Stimulated activated CD4-positive, alpha-beta T cell treated with anti-CD3 and anti-CD28 coated beads, Interleukin-15, amount 100 ng/mL, for 24 hours (primary cell): ENCODE measurements at regions not wholly inside any gene's neighbourhood (a gene's known extent, or its start where the extent isn't known, plus 50 kb on each side); places are given as distances from the start of the nearest gene placed in this dataset.
"Not testable (repeated sequence)": the region's sequence is repeated elsewhere in the genome, so short reads cannot be mapped to it uniquely, and the experiment has no call there.

Source experiments
- DNase-seq: peaks from one replicate; pipeline ENCODE4 v3.0.0-alpha.2; 2020

DNA sequence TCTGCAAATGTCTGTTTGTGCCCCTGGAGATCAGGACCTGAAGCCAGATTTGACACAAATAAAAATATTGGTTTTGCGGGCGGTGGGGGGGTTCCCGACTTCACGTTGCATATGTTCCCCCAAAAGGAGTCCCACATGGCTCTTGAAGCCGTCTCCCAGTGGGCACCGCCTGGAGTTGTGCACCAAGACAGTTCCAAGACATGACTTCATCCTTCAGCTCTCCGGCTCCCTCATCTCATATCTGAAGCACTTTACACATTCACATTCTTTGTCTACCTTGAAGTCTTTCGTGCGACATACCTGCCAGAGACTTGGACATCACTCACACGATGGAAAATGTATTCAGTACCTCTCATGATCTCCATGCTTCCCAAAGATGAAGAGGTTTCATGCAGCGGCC is 362.8 kb upstream of the FOXK1 start:
- no peak for DNase-seq

DNA sequence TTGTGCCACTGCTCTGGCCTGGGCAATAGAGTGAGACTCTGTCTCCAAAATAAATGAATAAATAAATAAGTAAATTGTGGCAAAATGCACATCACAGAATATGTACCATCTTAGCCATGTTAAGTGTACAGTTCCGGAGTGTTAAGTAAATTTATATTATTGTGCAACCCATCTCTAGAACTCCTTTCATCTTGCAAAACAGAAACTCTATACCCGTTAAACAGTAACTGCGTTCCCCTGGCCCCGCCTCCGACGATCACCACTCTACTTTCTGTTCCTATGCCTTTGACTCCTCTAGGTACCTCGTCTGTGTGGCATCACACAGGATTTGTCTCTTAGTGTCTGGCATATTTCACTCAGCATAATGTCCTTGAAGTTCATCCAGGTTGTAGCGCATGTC is 356.4 kb upstream of the FOXK1 start:
- no peak for DNase-seq

DNA sequence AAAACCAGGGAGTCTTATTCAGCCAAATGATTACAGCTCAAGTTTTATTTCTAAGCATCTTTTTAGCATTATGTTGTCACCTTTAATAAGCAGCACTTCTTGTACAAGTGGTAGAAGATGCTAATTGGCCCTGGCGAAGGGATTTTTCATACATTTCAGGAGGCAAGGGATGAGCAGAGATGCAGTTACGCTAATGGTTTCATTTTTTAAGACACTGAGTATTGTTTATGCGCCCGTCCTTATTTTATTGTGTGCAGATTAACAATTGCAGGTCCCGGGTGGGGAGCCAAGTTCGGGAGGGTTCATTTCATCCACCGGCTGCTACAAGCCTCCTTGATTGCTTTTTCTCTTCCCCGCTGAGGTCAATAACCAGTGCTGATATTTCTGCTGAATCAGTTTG is 350.4 kb upstream of the FOXK1 start:
- no peak for DNase-seq

DNA sequence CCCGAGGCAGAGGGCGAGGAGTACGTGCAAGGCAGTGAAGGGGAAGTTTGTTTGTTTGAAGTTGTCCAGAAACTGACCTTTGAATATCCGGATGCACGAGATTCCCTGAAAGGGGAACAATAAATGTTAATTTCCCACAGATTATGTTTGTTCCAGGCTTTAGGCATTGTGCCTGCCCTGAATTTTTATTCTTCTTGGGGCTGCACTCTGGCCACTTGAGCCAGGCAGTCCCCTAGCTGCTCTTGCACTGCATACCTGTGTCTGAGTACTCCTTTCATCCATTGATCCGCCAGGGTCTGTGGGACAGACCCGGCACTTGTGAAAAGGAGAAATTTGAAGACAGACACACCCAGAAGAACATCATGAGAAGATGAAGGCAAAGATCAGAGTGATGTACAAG is 343.5 kb upstream of the FOXK1 start:
- DNase-seq: no peak

DNA sequence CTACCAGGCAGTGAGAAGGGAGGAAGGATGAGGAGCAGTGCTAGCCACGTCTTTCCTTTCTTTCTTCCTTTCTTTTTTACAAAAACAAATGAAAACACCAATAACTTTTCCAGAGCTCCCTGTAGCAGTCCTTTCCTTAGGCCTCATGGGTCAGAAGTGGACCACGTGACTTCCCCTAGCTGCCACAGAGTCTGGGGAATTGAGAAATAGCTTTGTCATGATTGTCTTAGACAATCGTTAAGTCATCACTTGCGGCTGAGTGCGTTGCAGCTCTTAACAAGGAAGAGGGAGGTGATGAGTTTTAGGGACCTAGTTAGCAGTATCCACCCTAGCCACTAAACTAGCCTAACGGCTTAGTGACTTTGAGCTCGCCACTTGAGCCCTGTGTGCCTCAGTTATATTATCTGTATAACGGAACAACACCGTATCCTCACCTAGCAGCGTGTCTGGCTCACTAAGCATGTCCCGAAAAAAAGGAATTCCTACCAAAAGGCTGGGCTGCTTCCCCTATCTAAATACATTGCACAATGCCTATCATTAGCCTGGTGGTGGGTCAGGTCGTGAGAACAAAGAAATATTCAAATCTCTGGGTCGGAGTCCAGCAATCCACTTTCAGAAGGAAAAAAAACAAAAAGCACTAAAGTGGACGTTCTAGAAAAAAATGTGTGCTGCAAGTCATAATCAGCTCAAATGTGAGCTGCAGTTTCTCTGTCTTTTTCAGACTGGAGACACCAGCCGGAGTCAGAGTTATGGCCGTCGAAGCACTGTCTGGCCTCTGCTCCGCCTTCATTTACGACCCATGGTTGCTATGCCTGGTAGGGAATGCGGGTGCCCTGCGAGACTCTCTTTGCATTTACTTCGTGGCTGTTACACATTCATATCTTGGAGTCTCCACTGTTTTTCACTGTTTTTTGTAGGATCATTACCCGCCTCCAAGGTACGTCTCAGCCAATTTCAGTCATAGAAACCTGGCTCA is 338.5 kb upstream of the FOXK1 start:
- DNase-seq: no peak

DNA sequence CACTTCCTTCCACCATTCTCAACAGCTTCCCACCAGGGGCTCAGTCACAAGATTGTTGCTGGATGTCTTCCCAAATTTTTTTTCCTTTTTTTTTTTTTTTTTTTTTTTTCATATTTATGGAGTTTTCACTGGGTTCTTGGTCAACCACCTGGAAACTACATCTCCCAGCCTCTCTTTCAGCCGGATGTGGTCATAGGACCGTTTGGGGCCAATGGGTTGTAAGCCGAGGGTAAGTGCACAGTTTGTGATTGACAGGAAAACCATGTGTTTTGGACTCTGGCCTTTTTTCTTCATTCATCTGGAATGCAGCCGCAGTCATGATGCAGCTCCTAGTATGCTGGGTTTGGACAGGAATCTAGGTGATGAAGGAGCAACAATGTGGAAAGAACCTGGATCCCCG is 337.1 kb upstream of the FOXK1 start:
- DNase-seq: no peak

DNA sequence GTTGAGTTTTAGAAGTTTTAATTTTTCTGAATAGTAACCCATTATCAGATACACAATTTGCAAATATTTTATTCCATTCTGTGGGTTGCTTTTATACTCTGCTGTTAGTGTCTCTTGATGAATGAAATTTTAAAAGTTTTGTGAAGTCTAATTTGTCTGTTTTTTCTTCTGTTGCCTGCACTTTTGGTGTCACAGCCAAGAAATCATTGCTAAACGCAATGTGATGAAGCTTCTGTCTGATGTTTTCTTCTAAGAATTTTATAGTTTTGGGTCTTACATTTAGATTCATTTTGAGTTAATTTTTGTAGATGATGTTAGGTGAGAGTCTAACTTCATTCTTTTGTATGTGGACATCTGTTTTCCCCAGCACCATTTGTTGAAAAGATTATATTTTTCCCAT is 330.0 kb upstream of the FOXK1 start:
- no peak for DNase-seq

DNA sequence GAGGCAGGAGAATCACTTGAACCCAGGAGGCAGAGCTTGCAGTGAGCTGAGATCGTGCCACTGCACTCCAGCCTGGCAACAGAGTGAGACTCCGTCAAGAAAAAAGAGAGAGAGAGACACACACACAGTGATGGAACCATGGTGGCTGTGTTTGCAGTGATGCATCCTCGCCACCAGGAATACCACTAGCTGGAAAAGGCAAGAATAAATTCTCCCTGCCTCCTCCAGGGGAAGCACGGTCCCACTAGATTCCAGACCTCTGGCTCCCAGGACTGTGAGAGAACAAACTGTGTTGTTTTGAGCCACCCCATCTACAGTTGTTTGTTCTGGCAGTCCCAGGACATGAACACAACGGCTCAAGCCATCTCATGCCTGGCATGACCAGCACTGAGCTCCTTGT is 320.3 kb upstream of the FOXK1 start:
- DNase-seq: no peak

DNA sequence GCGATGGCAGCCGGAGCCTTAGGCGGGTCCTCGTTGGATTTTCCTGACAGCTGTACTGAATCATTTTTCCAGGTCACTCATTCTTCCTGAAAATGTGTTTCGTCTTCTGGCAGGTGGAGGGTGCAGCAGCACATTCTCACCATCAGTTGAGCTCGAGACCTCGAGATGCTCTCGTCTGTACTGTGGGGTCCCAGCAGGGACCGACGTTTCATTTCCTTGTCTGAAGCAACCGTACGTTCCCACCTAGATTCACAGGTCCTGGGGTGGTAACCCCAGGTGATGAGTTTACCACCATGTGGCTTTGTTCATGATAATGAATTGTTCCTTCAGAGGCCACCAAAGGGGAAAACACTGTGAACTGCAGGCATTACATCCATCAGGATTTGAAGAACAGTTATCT is 298.5 kb upstream of the FOXK1 start:
- DNase-seq: no peak

DNA sequence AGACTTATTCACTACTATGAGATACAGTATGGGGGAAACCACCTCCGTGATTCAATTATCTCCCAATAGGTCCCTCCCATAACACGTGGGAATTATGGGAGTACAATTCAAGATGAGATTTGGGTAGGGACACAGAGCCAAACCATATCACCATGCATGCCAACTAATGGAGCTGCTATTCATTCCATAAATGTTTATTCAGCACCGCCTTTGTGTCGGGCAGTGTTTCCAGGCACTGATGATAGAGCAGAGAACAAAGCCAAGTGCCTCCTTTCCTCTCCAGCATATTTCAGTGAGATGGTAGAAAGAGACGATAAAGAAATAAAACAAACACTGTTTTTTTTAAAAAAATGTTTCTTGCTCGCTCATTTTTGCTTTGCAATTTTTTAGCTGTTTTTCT is 295.9 kb upstream of the FOXK1 start:
- no peak for DNase-seq

DNA sequence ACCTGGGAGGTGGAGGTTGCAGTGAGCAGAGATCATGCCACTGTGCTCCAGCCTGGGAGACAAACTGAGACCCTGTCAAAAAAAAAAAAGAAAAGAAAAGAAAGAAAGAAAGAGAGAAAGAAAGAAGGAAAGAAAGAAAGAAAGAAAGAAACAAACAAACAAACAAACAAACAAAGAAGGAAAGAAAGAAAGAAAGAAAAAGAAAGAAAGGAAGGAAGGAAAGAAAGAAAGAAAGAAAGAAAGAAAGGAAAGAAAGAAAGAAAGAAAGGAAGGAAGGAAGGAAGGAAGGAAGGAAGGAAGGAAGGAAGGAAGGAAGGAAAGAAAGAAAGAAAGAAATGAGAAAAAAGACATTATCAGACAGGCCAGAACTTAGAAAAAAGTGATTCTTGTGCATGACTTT is 291.0 kb upstream of the FOXK1 start:
- not testable (repeated sequence) for DNase-seq

DNA sequence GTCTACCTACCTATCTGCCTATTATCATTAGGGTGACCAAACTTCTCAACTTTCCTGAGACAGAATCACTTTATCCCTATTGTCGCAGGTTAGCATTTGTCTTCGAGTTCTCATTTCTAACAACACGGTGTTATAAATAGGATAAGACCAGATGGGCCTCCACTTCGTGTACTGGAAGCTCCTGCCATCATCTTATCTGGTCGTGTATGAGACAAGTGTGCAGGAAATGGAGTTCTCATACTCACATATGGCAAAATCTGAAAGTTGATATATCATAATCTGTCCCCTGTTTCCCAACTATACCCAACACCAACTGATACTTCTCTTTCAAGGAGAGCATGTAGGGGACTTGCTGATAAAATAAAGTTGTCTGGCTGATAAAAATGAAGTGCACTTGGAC is 287.4 kb upstream of the FOXK1 start:
- no peak for DNase-seq

DNA sequence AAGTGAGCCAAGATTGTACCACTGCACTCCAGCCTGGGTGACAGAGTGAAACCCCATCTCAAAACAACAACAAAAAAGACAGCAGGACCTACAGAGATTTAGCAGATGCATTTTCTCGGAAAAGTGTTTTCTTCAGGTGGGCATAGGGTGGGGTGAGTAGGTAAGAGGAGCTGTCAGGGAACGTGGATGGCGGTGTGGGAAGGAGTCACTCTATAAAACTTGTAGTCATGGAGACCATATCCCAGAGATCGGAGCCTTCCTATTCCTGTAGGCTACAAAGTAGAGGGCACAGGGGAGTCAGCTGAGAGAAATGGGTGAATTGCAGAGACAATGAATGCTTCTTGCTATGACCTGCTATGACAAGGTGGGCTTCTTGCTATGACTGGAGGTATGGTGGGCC is 283.0 kb upstream of the FOXK1 start:
- DNase-seq: no peak

DNA sequence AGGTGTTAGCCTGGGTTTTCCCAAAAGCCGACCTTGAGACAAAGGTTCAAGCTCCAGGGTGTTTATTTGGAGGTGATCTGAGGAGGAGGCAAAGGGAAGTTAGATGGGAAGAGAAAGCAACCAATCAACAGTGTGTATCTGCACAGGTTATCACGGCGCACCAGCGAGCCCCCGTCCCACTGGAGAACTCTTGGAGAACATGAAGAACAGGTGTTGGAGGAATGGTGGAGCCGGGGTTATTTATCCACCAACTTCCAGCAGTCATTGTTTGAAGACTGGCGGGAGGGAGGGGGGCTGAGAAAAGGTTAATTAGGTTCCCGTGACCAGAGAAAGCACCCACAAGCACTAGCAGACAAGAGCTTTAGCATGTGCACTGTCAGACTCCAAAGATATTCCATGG is 282.5 kb upstream of the FOXK1 start:
- no peak for DNase-seq

DNA sequence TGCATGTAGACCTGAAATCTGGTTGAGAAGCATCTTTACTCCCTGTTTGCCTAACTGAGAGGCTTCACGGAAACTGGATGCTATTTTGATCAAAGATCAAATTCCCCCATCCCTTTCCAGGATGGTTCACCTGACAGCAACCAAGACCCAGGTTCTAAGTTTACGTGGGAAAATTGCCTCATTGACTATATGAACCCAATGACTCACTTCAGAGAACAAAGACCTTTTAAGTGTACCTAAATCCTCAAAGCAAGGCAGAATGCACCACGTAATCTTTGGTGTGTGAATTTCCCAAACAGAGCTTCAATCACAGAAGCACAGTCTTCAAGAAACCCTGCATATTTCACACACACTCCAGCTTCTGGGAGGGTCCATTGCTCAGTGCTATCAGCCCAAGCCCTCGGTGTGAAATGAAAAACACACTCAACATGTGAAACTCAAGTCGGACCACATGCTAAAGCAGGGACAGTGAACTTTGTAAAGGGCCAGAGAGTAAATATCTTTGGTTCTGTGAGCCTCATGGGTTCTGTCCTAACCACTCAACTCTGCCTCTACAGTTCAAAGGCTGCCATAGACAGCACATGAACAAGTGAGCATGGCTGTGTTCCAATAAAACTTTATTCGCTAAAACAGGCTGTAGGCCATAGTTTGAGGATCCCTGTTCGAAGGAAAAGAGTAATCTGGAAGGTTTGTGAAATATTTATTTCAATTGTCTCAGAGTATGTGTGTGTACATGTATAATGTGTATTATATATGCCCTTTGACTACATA is 275.6 kb upstream of the FOXK1 start:
- DNase-seq: no peak

DNA sequence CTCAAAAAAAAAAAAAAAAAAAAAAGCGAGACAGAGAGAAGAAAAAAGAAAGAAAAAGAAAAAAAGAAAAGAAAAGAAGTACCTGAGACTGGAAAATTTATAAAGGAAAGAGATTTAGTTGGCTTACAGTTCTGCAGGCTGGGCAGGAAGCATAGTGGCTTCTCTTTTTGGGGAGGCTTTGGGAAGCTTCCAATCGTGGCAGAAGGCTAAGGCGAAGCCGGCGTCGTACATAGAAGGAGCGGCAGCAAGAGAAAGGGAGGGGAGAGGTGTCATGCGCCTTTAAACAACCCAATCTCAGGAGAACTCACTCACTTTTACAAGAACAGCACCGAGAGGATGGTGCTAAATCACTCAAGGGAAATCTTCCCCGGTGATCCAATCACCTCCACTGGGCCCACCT is 272.1 kb upstream of the FOXK1 start:
- no peak for DNase-seq

DNA sequence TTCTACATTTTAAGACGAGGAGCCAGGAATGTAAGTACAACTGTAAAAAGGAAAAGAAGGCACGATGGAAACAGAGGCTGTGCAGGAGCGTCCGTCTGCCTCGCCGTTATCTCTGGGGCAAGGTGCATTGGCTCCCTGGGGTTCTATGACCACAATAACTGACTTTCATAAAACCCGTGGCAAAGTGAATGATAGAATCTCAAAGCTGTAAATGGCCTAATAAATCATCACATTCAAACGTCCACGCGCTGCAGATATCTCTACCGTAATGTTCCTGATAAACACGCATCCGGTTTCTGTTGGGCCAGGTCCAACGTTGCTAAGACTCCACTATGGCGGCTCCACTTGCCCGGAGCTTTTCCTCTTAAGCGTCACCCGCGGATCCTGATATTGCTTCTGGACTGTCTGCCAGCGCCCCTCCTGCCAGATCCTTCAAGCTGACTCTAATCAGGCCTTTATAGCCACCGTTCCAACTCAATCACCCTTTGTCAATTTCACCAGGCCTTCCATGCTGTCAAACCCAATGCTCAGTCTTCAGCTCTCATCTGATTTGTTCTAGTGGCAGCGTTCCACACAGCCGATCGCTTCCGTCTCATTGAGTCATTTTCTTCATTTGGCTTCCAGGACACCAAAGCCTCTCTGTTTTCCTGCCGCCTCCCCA is 265.6 kb upstream of the FOXK1 start:
- DNase-seq: no peak

DNA sequence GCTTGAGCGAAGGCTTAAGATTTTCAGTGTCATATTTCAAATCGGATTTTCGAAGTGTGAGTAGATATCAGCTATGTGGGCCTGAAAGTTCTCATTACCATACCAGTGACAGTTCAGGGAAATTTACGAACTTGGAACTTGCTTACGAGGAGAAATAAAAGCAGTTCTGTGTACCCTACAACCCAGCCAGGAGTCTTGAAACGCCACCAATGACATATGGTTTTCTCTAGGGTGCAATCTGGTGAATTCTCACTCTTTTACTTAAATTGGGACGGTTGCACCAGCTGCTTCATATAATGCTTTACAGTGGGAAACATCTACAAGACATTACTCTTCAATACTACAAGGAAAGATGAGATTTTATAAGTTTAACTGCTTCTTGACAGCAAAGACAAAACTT is 253.6 kb upstream of the FOXK1 start:
- no peak for DNase-seq

DNA sequence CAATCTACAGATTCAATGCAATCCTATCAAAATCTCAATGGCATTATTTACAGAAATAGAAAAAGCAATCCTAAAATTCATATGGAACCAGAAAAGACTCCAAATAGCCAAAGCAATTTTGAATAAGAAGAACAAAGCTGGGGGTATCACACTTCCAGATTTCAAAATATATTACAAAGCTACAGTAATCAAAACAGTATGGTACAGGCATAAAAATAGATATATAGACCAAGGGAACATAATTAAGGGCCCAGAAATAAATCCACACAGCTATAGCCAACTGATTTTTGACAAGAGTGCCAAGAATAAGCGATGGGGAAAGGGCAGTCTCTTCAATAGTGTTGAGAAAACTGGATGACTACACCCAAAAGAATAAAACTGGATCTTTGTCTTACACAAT is 251.9 kb upstream of the FOXK1 start:
- DNase-seq: no peak

DNA sequence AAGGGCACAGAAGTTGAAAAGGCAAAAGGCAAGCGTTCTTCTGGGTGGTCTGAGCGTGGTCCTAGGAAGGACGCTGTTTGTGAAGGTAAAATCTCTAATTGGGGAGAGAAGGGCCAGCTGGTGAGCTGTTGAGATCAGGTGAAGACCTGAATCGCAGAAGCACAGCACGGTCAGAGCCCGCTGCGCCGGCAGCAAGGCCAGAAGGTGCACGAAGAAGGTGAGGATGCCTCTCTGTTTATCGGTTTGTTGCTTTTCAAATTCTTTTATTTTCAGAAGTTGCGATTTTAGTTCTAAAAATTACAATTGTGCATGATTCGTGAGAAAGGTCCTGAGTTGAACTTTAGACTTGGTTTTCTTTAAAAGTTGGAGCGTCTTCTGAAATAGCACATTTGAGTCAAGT is 247.8 kb upstream of the FOXK1 start:
- no peak for DNase-seq

DNA sequence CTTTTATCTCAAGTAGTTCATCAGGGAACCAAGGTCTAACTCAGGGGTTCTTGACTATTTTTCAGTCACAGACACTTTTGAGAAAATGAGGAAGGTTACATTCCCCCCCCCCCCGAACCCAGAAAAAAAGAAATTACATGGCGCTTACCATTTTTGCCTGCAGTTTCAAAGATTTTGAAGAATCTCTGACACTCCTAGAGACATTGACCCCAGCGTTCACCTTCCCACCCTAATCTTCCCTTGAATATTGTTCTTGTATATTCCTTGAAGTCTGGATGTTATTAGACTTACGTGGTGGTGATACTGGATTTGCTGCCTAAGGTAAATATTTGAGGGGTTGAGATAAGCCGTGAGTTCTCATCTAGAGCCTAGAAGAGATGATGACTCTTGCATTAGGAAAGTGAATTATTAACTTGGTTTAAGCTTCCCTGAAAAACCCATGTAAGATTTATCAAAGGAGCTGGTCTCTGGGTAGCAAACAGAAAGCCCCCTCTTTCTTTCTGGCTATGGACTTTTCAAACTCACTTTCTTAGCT is 245.7 kb upstream of the FOXK1 start:
- no peak for DNase-seq

DNA sequence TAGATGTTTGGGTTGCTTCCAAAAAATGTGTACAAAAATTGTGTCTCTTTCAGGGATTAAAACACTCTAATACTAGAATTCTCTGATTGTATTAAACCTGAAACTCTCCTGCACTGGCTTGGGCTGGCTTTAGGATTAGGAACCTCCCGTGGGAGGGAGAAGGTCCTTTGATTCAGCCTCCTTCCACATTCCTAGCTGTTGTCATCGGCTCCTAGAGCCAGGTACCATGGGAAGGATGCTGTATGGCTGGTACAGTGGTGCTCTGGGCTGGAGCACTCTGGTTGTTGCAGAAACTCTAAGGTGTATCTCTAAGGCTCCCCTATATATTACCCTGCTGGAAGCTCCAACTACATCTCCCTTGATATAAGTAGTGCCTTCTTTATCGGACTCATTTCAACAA is 245.2 kb upstream of the FOXK1 start:
- DNase-seq: no peak

DNA sequence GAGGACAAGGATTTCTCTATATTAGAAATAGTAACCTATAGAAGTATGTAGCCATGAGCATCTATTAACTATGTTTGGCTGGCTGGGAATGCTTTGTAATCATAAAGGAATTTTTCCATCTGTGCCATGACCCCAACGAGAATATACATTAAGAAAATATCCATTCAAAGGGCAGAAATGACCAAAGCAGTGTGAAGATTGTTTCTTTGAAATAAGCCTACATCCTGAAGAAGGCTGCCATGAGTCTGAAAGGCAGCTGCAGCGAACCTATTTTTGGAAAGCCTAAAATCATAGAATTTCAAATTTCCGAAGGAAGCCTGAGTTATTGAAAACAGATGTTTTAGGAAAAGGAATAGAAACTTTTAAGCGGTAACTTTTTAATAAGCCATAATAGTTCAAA is 244.2 kb upstream of the FOXK1 start:
- no peak for DNase-seq
